Fibroblast of the conjunctiva (primary cell): ENCODE measurements at regions not wholly inside any gene's neighbourhood (a gene's known extent, or its start where the extent isn't known, plus 50 kb on each side); places are given as distances from the start of the nearest gene placed in this dataset.
A peak's percentile ranks its signal among the peaks of the same experiment; 100 is the strongest.

Source experiments
- DNase-seq: peaks from one replicate; pipeline ENCODE4 v3.0.0-alpha.2; 2010; ENCODE audit warnings: low read depth

GRCh38 chr14:42368234-42368633 lies 761.6 kb downstream of the LRFN5 start:
- no peak for DNase-seq

GRCh38 chr14:42353315-42353714 lies 746.6 kb downstream of the LRFN5 start:
- DNase-seq = no peak

DNA sequence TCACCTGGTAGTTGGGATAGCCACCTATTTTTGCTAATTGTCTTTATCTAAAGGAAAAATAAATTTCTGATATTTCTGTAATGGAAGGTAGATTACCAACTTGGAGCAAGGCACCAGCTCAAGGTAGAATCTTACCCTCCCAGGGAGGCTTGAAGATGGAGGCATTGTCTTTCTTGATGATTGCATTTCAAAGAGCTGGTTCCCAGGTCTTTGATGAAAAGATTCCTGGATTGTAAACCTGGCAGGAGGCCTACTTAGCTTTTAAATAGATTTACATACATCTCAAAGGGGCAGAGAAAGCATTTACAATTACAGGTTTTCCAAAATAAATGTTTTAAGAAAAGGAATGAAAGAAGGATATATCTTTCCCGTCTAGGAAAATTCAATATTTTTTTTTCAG lies 729.2 kb downstream of the LRFN5 start:
- DNase-seq = no peak

- no peak for DNase-seq
These were observed 728.3 kb downstream of the LRFN5 start for GRCh38 chr14:42334931-42335330.

- no peak for DNase-seq
These were observed 716.8 kb downstream of the LRFN5 start for GRCh38 chr14:42323426-42323825.

DNA sequence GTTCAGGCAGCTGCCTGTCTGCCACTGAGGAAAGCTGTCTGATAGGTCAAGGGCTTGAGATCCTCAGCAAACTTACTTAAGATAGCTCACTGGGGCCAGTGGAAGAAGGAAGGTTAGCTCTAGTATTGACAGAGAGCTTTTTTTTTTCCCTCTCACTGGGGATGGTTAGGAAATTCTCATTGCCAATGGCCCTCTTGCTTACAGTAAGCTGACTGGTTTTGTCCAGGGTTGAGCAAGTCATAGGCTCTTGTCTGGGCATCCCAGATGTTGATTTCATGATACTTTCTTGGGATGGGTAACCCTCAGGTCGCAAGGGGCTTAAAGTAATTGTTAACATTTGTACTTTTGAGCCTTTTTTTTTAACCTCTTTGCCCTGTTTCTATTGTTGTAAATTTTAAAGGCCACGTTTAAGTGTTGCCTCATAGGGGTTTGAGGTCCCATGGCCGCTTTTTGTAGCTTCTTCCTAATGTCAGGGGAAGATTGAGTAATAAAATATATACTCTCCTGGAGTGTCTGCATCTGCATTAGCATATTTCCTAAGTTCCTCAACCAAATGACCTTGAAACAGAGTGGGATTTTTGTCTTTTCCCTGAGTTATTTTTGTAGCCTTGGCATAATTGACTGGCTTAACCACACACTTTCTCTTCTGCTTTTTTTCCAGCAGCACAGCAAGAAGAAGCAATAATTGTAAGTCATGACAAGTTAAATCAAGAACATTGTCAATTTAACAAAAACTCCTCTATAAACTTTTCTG lies 716.0 kb downstream of the LRFN5 start:
- no peak for DNase-seq

GRCh38 chr14:42319996-42320395 lies 713.3 kb downstream of the LRFN5 start:
- DNase-seq = no peak

- DNase-seq = no peak
These were observed 710.0 kb downstream of the LRFN5 start for GRCh38 chr14:42316693-42317092.

- DNase-seq = no peak
These were observed 705.2 kb downstream of the LRFN5 start for GRCh38 chr14:42311876-42312275.

DNA sequence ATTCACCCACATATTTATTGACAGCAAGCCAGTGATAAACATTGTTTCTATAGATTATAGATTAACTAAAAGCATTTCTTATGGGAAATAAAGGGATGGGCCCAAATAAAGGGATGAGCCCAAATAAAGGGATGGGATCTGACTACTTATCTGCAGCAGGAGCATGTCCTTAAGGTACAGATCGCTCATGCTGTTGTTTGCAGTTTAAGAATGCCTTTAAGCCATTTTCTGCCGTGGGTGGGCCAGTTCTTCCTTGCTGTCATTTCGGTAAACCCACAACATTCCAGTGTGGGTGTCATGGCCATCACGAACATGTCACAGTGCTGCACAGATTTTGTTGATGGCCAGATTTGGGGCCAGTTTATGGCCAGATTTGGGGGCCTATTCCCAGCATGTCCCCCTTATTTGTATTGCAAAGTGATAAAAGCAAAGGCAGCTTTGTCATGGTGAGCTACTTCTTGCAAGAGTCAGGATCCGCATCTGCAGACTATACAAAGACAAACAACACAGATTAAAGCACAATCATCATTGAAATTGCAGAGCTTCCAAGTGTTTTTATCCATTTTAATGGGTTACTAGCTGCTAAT lies 700.7 kb downstream of the LRFN5 start:
- DNase-seq = no peak

GRCh38 chr14:42299692-42300091 lies 693.0 kb downstream of the LRFN5 start:
- no peak for DNase-seq

DNA sequence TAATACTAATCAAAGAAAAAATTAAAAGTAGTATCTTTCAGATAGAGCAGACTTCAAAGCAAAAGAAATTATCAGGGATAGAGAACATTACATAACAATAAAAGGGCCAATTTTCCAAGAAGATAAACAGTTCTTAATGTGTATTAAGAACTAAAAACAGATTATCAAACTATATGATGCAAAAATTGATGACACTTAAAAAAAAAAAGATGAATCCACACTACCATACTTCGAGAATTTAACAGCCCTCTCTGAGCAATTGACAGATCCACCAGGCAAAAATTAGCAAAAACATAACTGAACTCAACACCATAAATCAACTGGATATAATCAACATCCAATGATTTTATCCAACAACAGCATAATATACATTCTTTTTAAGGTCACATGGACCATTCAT lies 686.5 kb downstream of the LRFN5 start:
- DNase-seq = no peak

DNA sequence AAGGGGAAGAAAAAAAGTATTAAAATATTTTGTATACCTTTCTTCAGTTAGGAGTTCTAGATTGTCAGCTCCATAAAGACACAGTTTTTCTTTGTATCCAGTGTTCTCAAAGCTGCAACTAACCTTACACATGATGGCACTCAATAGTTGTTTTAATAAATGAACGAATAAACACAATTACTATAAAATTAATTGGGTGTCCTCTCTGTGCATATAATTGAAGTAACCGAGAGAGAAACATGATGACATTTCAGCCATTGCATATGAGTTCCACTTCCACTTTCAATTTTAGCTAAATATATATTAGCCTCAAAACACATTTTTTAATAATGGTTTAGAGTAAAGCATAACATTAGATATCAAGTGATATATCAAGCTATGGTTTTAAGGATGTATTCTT lies 671.2 kb downstream of the LRFN5 start:
- DNase-seq = no peak

DNA sequence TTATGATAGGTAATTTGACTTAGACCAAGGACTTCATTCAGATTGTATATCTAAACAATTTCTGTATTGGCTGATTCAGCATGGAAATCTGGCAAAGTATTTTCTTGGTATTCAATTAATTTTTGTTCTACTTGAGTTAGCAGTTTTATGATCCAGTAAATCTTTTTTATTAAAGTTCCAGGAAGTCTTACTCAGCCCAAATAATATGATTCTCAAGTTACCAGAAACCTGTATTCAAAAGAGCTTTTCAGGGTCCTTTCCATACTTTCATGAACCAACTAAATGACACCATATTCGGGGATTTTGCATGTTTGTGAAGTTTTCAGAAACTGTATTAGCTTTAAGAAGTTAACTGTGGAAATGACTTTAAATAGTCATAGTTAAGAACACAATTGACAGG lies 662.6 kb downstream of the LRFN5 start:
- no peak for DNase-seq

- DNase-seq = no peak
These were observed 641.5 kb downstream of the LRFN5 start for GRCh38 chr14:42248131-42248530.

GRCh38 chr14:42241101-42241500 lies 634.4 kb downstream of the LRFN5 start:
- no peak for DNase-seq

GRCh38 chr14:42229976-42230375 lies 623.3 kb downstream of the LRFN5 start:
- no peak for DNase-seq

DNA sequence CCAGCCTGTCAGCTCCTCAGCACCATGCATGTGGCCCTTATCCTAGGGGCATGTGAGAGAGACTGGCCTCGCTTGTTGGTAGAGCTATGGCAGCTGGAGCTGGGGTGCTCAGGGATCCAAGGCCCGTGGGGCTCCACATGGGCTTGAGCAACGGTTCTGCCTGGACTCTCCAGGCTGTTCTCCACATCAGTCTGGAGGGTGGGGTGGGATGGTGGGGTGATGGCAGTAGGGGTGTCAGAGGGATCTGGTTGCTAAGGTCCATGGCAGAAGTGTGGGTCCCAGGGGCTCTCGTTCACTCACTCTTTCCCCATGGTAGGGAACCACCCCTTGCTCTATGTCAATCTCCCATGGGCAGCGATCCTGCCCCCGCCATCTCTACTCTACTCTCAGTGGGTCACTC lies 622.6 kb downstream of the LRFN5 start:
- DNase-seq = no peak

DNA sequence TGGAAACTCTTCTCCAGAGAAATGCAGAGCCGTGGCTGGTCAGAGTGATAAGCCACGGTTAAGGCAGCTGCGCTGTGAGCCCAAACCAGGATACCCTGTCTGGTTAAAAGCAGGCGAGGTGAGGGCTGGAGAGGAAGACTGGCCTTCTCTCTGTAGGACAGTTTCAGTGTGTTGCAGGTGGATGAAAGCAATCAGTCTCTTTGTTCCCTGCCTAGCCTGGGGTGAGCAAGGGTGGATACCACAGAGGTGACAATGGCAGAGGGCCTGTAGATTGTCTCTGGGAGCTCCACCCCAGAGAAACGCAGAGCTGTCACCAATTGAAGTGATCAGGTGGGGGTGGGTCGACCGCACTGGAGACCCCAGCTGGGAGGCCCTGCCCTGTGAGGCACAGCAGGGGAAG lies 621.9 kb downstream of the LRFN5 start:
- no peak for DNase-seq

GRCh38 chr14:42224053-42224888 lies 617.6 kb downstream of the LRFN5 start:
- peak; percentile 50 for DNase-seq

DNA sequence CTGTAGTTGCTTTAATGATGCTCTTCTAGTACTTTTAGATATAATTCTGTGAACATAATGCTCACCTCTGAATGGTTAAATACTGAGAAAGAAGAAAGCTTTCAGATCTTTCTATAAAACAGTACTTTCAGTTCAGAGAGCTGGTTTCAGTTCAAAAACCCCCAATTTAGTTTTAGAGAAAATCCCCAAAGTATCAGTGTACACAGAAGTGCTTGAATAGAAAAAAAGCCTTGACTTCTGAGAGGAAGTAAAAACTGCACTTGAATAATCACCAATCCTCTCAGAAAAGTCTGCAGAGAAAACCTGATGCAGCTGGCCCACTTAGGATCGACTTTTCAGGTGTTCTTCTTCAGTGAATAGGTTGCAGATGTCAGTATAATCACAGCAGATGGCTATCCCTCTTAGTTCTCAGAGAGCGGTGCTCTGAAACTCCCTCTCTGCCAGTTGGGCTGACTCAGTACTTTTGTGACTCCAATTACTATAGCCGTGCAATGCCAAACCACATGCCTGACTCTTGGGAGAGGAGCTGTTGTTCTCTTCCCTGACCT lies 616.3 kb downstream of the LRFN5 start:
- DNase-seq = peak; percentile 62

DNA sequence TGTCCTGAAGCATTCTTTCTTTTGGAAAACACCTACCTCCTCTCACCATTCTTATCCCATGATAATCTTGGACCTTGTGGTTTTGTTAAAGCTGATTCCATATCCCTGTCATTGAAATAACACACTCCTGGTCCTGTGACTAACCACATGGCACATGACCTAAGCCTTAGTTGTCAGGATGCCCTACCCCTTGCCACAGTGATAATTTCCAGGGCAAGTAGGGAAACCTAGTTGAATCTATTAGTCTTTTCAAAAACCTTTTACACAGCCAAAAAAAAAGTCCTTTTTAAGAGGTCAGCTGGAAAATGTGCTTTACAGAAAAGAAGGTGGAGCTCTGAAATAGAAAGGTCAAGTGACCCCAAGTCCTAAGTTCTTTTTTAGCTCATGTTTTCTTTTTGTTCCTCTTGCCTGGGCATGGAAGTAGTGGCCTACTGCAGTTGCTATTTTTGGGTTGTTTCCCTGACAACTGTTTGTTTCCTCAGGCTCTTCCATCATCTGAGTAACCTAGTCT lies 608.4 kb downstream of the LRFN5 start:
- peak; percentile 56 for DNase-seq

DNA sequence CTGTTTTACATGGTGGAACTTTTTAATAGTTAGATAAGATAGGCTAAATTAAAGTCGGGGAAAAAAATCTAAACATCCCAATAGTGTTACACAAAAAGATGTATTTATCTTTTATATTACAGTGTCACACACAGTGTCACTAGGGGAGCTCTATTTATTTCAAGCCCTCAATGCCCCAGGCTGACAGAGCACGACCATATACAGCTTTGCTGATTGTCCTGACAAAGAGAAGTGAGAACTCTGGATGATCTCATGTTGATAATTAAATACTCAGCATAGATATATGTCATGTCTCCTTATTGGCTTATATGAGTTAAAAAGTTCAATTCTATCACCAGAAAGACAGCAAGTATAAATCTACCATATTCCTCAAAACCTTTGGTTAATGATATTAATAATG lies 594.3 kb downstream of the LRFN5 start:
- DNase-seq = no peak
